HT-29 (cell line): ENCODE measurements at regions not wholly inside any gene's neighbourhood (a gene's known extent, or its start where the extent isn't known, plus 50 kb on each side); places are given as distances from the start of the nearest gene placed in this dataset.

ENCODE experiments used
- DNase-seq: peaks from one replicate; pipeline ENCODE4 v3.0.0-alpha.2; 2015; ENCODE audit warnings: low spot score

DNA sequence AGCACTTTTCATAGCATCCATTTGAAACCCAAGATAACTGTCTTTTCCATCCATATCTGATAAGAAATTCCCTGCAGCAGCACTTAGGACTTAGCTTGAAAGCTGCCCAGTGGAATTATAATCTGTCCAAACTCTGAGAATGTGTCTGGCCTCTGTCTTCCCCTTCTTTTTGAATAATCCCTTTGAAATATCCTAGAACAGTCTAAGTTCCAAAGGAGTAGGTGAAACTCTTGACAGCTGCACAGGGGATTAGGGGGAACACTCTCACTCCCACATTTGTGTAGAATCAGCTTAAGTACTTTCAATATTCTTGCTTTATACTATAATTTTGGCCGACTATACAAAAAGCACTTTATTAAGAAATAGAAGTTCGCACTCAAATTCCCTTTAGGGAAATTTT, 157.7 kb downstream of the PAPSS1 start:
- DNase-seq: no peak

- DNase-seq: peak; percentile 68
Measured at GRCh38 chr4:107561481-107561880, 158.6 kb downstream of the PAPSS1 start.

DNA sequence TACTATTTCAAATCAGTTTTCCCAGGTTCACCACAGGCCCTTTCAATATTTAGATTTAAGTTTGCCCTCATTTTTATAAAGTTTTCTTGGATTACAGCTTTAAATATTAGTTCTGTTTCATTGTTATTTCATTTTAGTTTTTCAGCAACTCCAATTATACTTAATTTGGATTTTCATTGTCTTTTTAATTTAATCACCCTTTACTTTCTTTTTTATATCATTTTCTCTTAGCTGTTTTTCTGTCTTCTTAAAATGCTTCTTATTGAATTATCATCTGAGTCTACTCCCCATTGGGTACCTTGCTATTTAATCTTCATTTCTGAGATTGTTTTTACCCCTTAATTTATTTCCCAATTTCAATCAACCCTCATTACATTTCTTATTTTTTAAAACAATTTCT, 160.4 kb downstream of the PAPSS1 start:
- DNase-seq: no peak

DNA sequence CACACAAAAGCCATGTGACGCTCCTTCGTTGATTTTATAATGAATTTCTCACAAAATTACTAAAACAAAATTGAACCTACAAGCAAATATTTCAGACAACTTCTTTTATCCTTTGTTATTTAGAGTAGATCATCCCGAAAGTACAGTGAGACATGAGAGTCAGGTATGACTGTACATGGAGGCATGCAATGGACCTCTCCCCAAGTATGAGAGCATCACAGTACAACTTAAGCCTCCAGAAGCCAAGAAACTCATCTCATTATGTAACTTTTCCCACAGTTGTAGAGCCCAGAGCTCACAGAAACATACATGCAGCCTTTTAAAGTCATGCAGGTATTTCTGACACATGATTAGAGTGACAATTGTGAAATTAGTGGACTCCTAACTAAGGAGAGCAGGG, 167.7 kb downstream of the PAPSS1 start:
- no peak for DNase-seq

DNA sequence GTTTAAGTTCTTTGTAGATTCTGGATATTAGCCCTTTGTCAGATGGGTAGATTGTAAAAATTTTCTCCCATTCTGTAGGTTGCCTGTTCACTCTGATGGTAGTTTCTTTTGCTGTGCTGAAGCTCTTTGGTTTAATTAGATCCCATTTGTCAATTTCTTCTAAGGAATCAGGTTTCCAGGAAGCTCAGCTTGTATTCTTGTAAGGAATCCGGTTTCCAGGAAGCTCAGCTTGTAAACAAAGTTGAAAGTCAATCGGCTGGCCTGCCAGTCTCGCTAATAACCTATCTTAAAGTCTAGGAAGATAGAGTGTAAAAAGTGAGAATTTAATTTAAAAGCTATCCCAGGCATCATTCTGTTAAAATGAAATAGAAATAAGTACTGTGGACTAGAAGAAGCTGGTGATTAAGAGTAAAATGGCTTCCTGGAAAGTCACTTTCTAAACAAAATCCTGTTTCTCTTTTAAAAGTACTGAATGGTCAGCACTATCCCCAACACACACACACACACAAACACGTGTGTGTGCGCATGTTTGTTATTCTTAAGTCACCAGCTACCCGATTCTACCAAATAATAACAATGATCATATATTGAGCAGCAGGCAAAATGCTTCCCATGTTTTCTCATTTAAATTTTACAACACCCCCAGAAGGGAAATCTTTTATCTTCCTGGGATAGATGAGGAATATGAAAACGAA, 171.7 kb downstream of the PAPSS1 start:
- DNase-seq: peak; percentile 59

DNA sequence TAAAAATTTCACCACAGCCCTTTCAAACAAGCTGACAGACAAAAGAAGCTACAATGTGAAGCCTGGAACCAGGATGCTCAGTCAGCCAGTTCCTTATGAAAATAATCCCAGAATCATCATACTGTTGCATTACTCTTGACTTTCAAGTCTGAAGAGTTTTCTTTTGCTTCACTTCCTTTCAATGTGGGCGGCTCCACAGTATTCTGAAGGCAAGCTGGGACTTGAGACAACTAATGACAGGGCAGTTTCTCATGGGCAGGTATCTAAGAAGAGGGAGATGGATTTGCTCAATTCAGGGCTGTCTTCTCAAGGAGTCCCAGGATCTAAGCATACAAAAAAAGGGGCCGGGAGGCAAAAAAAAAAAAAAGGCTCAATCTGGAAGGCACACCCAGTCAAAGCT, 173.4 kb downstream of the PAPSS1 start:
- no peak for DNase-seq

- DNase-seq: no peak
Measured at GRCh38 chr4:107541511-107541910, 178.5 kb downstream of the PAPSS1 start.

DNA sequence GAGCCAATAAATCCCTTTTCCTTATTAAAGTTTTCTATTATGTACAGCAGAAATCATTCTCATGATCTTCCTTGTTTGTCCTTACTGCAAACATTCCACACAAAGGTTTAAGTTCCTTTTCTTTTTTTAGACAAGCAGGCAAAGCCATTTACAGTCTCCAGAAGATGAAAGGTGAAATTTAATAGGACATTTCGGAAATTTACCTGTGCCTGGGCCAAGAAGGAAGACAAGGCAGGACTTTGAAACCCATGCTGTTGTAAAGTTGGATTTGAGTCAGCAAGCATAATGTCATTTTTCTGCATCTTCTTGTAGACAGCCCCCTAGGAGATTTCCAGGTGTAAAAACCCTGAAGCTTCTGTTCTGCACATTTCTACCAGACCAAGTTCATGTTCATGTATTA, 188.1 kb downstream of the PAPSS1 start:
- no peak for DNase-seq

DNA sequence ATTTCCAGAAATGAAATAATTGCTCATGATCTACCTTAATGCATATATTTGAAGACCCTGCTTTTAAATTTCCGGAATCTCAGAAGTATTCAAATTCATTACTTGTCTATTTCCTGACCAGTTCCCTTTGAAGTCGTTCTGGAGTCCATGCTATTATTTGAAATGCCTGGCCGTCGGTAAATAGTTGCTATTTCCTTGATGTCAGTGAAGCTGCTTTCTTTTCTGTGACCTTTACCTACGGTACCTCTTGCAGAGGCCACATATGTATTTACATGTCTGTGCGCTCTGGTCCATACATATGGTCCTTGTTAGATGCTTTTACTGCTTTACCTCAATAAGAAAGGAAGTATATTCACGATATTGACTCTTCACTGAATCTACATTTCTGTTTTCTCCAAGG, 199.7 kb downstream of the PAPSS1 start:
- no peak for DNase-seq

GRCh38 chr4:107519053-107519452, 201.0 kb downstream of the PAPSS1 start:
- peak; percentile 63 for DNase-seq

DNA sequence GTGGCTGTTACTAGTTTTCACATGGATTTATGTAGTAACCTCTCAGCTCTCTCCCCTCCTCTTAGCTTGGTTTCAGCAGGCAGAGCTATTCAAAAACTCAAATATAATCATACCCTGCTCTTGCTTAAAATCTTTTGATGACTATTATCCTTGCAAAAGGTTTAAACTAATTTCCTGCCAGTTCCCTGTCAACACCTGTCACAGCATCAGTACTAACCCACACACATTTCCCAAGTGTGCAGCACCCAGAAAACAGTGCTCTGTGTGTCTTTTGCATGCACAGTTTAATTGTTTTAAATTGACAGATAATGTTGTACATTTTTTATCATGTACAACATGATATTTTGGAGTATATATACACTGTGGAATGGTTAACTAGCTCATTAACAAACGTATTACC, 202.0 kb downstream of the PAPSS1 start:
- DNase-seq: no peak

- DNase-seq: no peak
Measured at GRCh38 chr4:107512549-107512948, 207.5 kb downstream of the PAPSS1 start.

DNA sequence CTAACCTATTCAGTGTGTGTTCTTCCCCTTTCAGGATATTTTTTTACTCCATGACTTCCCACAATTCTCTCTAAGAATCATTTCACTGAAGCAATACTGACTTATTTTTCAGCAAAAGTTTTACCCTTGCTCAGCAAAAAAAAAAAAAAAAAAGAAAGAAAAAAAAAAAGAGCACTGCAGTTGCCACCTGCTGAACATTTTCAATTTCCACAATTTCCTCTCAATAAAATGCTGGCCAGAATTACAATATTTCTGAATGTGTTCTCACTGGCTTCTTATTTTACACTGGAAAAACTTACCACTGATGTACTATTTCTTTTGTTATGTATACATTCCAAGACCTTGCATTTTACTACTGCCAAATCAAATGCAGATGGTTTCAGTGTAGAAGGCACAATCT, 210.4 kb downstream of the PAPSS1 start:
- no peak for DNase-seq

- DNase-seq: no peak
Measured at GRCh38 chr4:107500551-107500950, 219.5 kb downstream of the PAPSS1 start.

- no peak for DNase-seq
Measured at GRCh38 chr4:107497054-107497453, 223.0 kb downstream of the PAPSS1 start.

GRCh38 chr4:107492566-107492965, 227.5 kb downstream of the PAPSS1 start:
- DNase-seq: no peak

DNA sequence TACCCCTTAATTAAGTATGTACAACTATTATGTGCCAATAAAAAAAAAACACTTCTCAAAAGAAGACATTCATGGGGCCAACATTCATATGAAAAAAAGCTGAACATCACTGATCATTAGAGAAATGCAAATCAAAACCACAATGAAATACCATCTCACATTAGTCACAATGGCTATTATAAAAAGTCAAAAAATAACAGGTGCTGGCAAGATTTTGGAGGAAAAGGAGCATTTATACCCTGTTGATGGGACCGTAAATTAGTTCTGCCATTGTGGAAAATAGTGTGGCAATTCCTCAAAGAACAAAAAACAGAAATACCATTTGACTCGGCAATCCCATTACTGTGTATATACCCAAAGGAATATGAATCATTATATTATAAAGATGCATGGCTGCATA, 229.9 kb downstream of the PAPSS1 start:
- DNase-seq: no peak

DNA sequence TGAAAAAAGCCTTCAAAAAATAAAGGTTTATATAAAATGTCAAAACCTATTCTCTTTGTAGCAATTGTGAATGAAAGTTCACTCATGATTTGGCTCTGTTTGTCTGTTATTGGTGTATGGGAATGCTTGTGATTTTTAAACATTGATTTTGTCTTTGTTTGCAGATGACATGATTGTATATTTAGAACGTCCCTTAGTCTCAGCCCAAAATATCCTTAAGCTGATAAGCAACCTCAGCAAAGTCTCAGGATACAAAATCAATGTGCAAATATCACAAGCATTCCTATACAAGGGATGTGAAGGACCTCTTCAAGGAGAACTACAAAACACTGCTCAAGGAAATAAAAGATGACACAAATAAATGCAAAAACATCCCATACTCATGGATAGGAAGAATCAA, 236.4 kb downstream of the PAPSS1 start:
- peak; percentile 16 for DNase-seq

DNA sequence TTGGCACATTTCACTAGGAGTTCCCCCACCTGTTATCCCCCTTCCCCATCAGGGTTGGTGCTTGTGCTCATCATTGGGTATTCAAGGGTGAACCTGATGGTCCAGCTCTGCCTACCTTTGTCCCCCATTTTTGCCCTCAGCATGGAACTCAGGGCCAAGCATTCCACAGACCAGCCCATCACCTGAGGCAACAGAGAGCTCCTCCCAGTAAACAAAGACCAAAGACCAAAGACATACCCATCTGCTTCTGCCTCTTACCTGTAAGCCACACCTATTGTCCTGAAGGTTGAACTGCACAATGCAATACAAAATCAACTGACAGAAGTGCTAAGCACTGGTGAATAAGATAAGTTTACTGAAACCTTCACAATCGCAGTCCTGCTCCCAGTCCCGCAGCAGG, 237.5 kb downstream of the PAPSS1 start:
- no peak for DNase-seq

GRCh38 chr4:107478327-107478980, 241.6 kb downstream of the PAPSS1 start:
- DNase-seq: no peak

DNA sequence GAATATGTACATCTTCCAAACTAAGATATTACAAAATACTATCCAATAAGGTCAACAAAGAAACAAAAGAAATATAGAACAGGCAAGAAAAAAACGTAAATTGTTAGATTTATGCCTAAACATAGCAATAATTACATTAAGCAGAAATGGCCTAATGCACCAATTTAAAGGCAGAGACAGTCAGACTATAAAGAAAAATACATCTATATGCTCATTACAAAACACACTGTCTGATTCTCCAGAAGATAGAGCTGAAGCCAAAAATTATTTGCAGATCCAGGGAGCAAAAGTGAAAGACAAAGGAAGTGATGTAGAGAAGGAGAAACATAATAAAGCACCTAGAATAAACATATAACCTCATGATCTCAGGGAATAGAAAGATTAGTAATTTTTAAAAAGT, 246.9 kb downstream of the PAPSS1 start:
- no peak for DNase-seq

- DNase-seq: no peak
Measured at GRCh38 chr4:107472265-107472948, 247.6 kb downstream of the PAPSS1 start.

- no peak for DNase-seq
Measured at GRCh38 chr4:107470173-107470572, 249.9 kb downstream of the PAPSS1 start.
